ENCODE measurements at regions not wholly inside any gene's neighbourhood (a gene's known extent, or its start where the extent isn't known, plus 50 kb on each side); places are given as distances from the start of the nearest gene placed in this dataset.
"Not testable (repeated sequence)": the region's sequence is repeated elsewhere in the genome, so short reads cannot be mapped to it uniquely, and the experiment has no call there.

GRCh38 chr3:75604286-75604934 is 59.7 kb upstream of the FRG2C start:
- DNase-seq (ENCODE audit: low spot score): not testable (repeated sequence)

- not testable (repeated sequence) for DNase-seq (ENCODE audit: low spot score)
These were observed 56.1 kb upstream of the FRG2C start for GRCh38 chr3:75607996-75608395.

- DNase-seq (ENCODE audit: low spot score): not testable (repeated sequence)
These were observed 54.5 kb upstream of the FRG2C start for GRCh38 chr3:75609598-75609997.

- no peak for DNase-seq (ENCODE audit: low spot score)
These were observed 53.4 kb upstream of the FRG2C start for GRCh38 chr3:75610773-75611172.

GRCh38 chr3:75611724-75612460 is 52.2 kb upstream of the FRG2C start:
- not testable (repeated sequence) for DNase-seq (ENCODE audit: low spot score)
